C4-2B (cell line): ENCODE measurements at regions not wholly inside any gene's neighbourhood (a gene's known extent, or its start where the extent isn't known, plus 50 kb on each side); places are given as distances from the start of the nearest gene placed in this dataset.
"Not testable (repeated sequence)": the region's sequence is repeated elsewhere in the genome, so short reads cannot be mapped to it uniquely, and the experiment has no call there.

ENCODE experiments used
- H3K27ac ChIP-seq: fragments of 450-650 bp; 2 replicates; pipeline ENCODE4 v1.5.1; 2017
- CTCF ChIP-seq: fragments of 450-650 bp; conservative IDR thresholded peaks from 2 replicates; pipeline ENCODE4 v1.5.1; 2017; ENCODE audit warnings: mild to moderate bottlenecking
- ZFX ChIP-seq: fragments of 450-650 bp; IDR thresholded peaks from 2 replicates; pipeline ENCODE4 v1.6.1; 2017

- no peak overlapping the region for H3K27ac ChIP-seq
- TF ChIP-seq ZFX (no peak), CTCF (no peak)
Observed at GRCh38 chr10:131580674-131581073, 269.2 kb upstream of the TCERG1L start.

DNA sequence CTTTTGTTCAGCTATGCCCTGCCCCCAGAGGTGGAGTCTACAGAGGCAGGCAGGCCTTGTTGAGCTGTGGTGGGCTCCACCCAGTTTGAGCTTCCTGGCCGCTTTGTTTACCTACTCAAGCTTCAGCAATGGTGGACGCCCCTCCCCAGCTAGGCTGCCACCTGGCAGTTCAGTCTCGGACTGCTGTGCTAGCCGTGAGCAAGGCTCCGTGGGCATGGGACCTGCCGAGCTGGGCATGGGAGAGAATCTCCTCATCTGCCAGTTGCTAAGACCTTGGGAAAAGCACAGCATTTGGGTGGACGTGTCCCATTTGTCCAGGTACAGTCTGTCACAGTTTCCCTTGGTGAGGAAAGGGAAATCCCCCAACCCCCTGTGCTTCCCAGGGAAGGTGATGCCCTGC, 270.0 kb upstream of the TCERG1L start:
- not testable (repeated sequence) for H3K27ac ChIP-seq

DNA sequence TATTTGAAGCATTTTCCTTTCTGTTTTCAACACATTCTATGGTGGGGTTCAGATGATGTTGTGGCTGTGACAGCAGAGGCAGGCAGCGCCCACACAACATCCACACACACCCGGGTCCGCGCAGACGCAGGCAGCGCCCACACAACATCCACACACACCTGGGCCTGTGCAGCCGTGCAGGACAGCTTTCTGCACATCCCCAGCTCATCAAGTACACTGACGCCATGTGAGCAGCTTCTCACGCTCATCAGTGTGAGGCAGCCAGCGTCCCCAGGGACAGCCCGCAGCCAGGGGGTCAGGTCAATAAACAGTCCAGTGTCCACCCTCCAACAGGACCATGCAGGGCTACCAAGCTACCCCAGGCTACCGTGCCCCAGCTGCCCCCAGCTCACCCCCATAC, 272.8 kb upstream of the TCERG1L start:
- TF ChIP-seq CTCF, result no peak
- TF ChIP-seq ZFX, result no peak
- H3K27ac ChIP-seq, result no peak overlapping the region

DNA sequence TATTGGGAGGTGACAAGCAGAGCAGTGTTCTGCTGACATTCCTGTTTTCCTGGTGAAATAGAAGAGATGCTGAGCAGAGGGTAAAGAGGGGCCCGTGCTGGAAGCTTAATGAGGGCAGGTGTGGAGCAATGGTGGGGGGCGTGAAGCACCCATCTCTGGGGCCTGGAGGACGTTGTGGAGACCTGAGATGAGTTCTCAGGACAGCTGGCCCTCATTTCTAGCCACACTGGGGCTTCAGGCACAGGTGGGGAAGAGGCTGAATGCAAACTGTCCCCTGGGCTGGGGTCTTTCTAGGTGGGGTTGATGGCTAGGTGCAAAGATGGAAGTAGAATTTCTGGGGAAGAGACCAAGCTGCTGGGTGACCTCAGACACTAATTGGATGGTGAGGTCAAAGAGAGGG, 274.2 kb upstream of the TCERG1L start:
- TF ChIP-seq ZFX, result no peak
- TF ChIP-seq CTCF, result no peak
- H3K27ac ChIP-seq, result no peak overlapping the region

- H3K27ac ChIP-seq, result no peak overlapping the region
- TF ChIP-seq ZFX (no peak), CTCF (no peak)
Observed at GRCh38 chr10:131586958-131587357, 275.4 kb upstream of the TCERG1L start.

GRCh38 chr10:131587976-131588680, 276.6 kb upstream of the TCERG1L start:
- no peak overlapping the region for H3K27ac ChIP-seq
- TF ChIP-seq CTCF (no peak), ZFX (no peak)

- no peak for TF ChIP-seq ZFX
- no peak for TF ChIP-seq CTCF
- no peak overlapping the region for H3K27ac ChIP-seq
Observed at GRCh38 chr10:131588704-131589220, 277.2 kb upstream of the TCERG1L start.

GRCh38 chr10:131590567-131590966, 279.0 kb upstream of the TCERG1L start:
- TF ChIP-seq ZFX, result no peak
- no peak for TF ChIP-seq CTCF
- H3K27ac ChIP-seq, result no peak overlapping the region
